IMR-90 (cell line): ENCODE measurements at regions not wholly inside any gene's neighbourhood (a gene's known extent, or its start where the extent isn't known, plus 50 kb on each side); places are given as distances from the start of the nearest gene placed in this dataset.

Source experiments
- ATAC-seq: fragments of 200-7000 bp; cut with Tn5 transposase; 2 replicates; pipeline ENCODE4 v1.9.1; 2020; ENCODE audit warnings: low read depth, mild to moderate bottlenecking, moderate library complexity
- BruUV-seq: library from RNA; stranded (reverse); fragments of 400-500 nt; replicated peaks from 2 replicates; lab custom pipeline; 2021; lab: Mats Ljungman, UMichigan
- CTCF ChIA-PET: fragments of 300-600 bp; formaldehyde crosslinking; extraction: SDS; loops from one replicate; lab custom pipeline; 2021; ENCODE audit warnings: antibody characterized with exemption; lab: Yijun Ruan, JAX
- POLR2A ChIA-PET: fragments of 300-600 bp; sonication (Branson Sonifier 250); formaldehyde crosslinking; loops from one replicate; lab custom pipeline; 2022; ENCODE audit warnings: antibody characterized with exemption; ENCODE audit not compliant: unreplicated experiment; lab: Charles Lee
- DNase-seq: peaks from one replicate; pipeline ENCODE4 v3.0.0; 2013
- H2AFZ ChIP-seq: replicated peaks from 2 replicates; pipeline ENCODE3; 2013; ENCODE audit warnings: low read length, mild to moderate bottlenecking; ENCODE audit not compliant: poor library complexity
- H2AK5ac ChIP-seq: 2 replicates; pipeline ENCODE4 v1.6.1; 2013; ENCODE audit warnings: low read depth, low read length, inconsistent platforms
- H2AK9ac ChIP-seq: replicated peaks from 2 replicates; pipeline ENCODE3; 2013; ENCODE audit warnings: mild to moderate bottlenecking, low read depth, low read length, moderate library complexity; ENCODE audit not compliant: poor library complexity
- H2BK120ac ChIP-seq: 2 replicates; pipeline ENCODE4 v1.6.1; 2013; ENCODE audit warnings: low read depth, low read length, inconsistent platforms
- H2BK15ac ChIP-seq: 3 replicates; pipeline ENCODE4 v1.6.1; 2013; ENCODE audit warnings: low read depth, low read length, inconsistent platforms
- H2BK20ac ChIP-seq: 2 replicates; pipeline ENCODE4 v1.6.1; 2013; ENCODE audit warnings: low read depth, mild to moderate bottlenecking, inconsistent platforms, low read length, moderate library complexity
- H2BK5ac ChIP-seq: 2 replicates; pipeline ENCODE4 v1.6.1; 2013; ENCODE audit warnings: mild to moderate bottlenecking, low read depth, low read length, inconsistent platforms; ENCODE audit not compliant: poor library complexity, severe bottlenecking
- H3K14ac ChIP-seq: replicated peaks from 2 replicates; pipeline ENCODE4 v1.6.1; 2013; ENCODE audit warnings: low read depth, low read length, inconsistent platforms
- H3K18ac ChIP-seq: 2 replicates; pipeline ENCODE4 v1.6.1; 2013; ENCODE audit warnings: low read depth, low read length, control low read depth
- H3K23ac ChIP-seq: 2 replicates; pipeline ENCODE4 v1.6.1; 2013; ENCODE audit warnings: low read depth, low read length, inconsistent platforms
- H3K27ac ChIP-seq: 2 replicates; pipeline ENCODE4 v1.5.1; 2013; ENCODE audit warnings: mild to moderate bottlenecking, control low read depth, low read length; ENCODE audit not compliant: insufficient read depth
- H3K27me3 ChIP-seq: 2 replicates; pipeline ENCODE4 v1.6.1; 2013; ENCODE audit warnings: low read length; ENCODE audit not compliant: control insufficient read depth, insufficient read depth
- H3K36me3 ChIP-seq: 2 replicates; pipeline ENCODE4 v1.6.1; 2013; ENCODE audit warnings: low read length, mixed read lengths; ENCODE audit not compliant: control insufficient read depth, insufficient read depth
- H3K4ac ChIP-seq: 2 replicates; pipeline ENCODE4 v1.6.1; 2013; ENCODE audit warnings: low read depth, low read length, inconsistent platforms
- H3K4me1 ChIP-seq: 2 replicates; pipeline ENCODE4 v1.6.1; 2013; ENCODE audit warnings: low read length, mixed read lengths; ENCODE audit not compliant: control insufficient read depth, insufficient read depth
- H3K4me2 ChIP-seq: 2 replicates; pipeline ENCODE4 v1.6.1; 2013; ENCODE audit warnings: low read depth, mild to moderate bottlenecking, control low read depth, low read length, moderate library complexity
- H3K4me3 ChIP-seq: 2 replicates; pipeline ENCODE4 v1.5.1; 2013; ENCODE audit warnings: low read depth, mild to moderate bottlenecking, control low read depth, low read length, moderate library complexity; ENCODE audit not compliant: insufficient read depth
- H3K56ac ChIP-seq: 2 replicates; pipeline ENCODE4 v1.6.1; 2013; ENCODE audit warnings: low read length, inconsistent platforms; ENCODE audit not compliant: insufficient read depth; ENCODE audit errors: extremely low read depth
- H3K79me1 ChIP-seq, 2 experiments: 2 replicates each; pipeline ENCODE4 v1.6.1; 2013; ENCODE audit warnings: low read length in 2 of 2, inconsistent platforms in 1 of 2, low read depth in 1 of 2
- H3K9ac ChIP-seq: 2 replicates; pipeline ENCODE4 v1.6.1; 2013; ENCODE audit warnings: low read depth, low read length, control low read depth
- H3K9me1 ChIP-seq: 2 replicates; pipeline ENCODE4 v1.6.1; 2013; ENCODE audit warnings: low read length, inconsistent platforms; ENCODE audit not compliant: insufficient read depth
- H3K9me3 ChIP-seq: 2 replicates; pipeline ENCODE4 v1.6.1; 2013; ENCODE audit warnings: low read length; ENCODE audit not compliant: control insufficient read depth, insufficient read depth
- H4K20me1 ChIP-seq: 2 replicates; pipeline ENCODE4 v1.6.1; 2013; ENCODE audit warnings: low read length, inconsistent platforms; ENCODE audit not compliant: insufficient read depth
- H4K5ac ChIP-seq: 2 replicates; pipeline ENCODE4 v1.6.1; 2013; ENCODE audit warnings: mild to moderate bottlenecking, low read depth, low read length, control low read depth
- H4K8ac ChIP-seq, 2 experiments: 2 replicates each; pipeline ENCODE4 v1.6.1; 2013; ENCODE audit warnings: low read depth in 2 of 2, low read length in 2 of 2, control low read depth in 1 of 2, inconsistent platforms in 1 of 2
- H4K91ac ChIP-seq: 2 replicates; pipeline ENCODE4 v1.6.1; 2013; ENCODE audit warnings: low read depth, low read length, inconsistent platforms; ENCODE audit not compliant: insufficient read depth
- CEBPB ChIP-seq: IDR thresholded peaks from 2 replicates; pipeline ENCODE4 v1.6.1; 2012; ENCODE audit warnings: low read depth, low read length, improper control_type of control experiment
- MAZ ChIP-seq: IDR thresholded peaks from 2 replicates; pipeline ENCODE4 v1.6.1; 2012; ENCODE audit warnings: low read depth, mild to moderate bottlenecking, low read length, improper control_type of control experiment, moderate library complexity, borderline replicate concordance
- MXI1 ChIP-seq: IDR thresholded peaks from 2 replicates; pipeline ENCODE4 v1.6.1; 2012; ENCODE audit warnings: low read depth, mild to moderate bottlenecking, low read length, moderate library complexity, borderline replicate concordance
- NFE2L2 ChIP-seq: fragments of 150-350 bp; IDR thresholded peaks from 2 replicates; pipeline ENCODE4 v1.6.1; 2016; ENCODE audit warnings: low read depth, mild to moderate bottlenecking, low read length
- POLR2A ChIP-seq: IDR thresholded peaks from 2 replicates; pipeline ENCODE4 v1.6.1; 2012; ENCODE audit warnings: mild to moderate bottlenecking, low read depth, low read length
- RAD21 ChIP-seq: IDR thresholded peaks from 2 replicates; pipeline ENCODE4 v1.6.1; 2012; ENCODE audit warnings: low read length, improper control_type of control experiment
- RFX5 ChIP-seq: IDR thresholded peaks from 2 replicates; pipeline ENCODE4 v1.8.0; 2012; ENCODE audit warnings: low read depth, mild to moderate bottlenecking, low read length, moderate library complexity
- WGBS, 2 experiments: methylation state at CpG; one replicate each; pipeline versions ENCODE4 v1.1.5 to v1.1.7; 2013; ENCODE audit warnings: missing lambda C conversion rate in 2 of 2; ENCODE audit not compliant: insufficient read length in 1 of 2; ENCODE audit errors: extremely low coverage in 2 of 2; 5-methylcytosine and 5-hydroxymethylcytosine counted together
- dilution Hi-C: fragments of 300-500 bp; cut with HindIII; formaldehyde crosslinking; loops from one replicate; pipeline ENCODE4 v1.14.3; 2018; ENCODE audit warnings: low sequenced_read_pairs; ENCODE audit not compliant: unreplicated experiment
- in situ Hi-C: fragments of 300-500 bp; cut with MboI; formaldehyde crosslinking; loops from 3 replicates; pipeline ENCODE4 v1.14.3; 2019; ENCODE audit warnings: low sequenced_read_pairs, inconsistent platforms, mixed read lengths
- intact Hi-C: fragments of 100-400 bp; cut with micrococcal nuclease; formaldehyde crosslinking; loops from 2 replicates; pipeline ENCODE4 v1.10.0; 2022
- TF ChIP-seq, protein P1 (sequence below): fragments of 150-350 bp; IDR thresholded peaks from 2 replicates; pipeline ENCODE4 v1.6.1; 2017; ENCODE audit warnings: mild to moderate bottlenecking, antibody characterized with exemption, low read length, low read depth

DNA sequence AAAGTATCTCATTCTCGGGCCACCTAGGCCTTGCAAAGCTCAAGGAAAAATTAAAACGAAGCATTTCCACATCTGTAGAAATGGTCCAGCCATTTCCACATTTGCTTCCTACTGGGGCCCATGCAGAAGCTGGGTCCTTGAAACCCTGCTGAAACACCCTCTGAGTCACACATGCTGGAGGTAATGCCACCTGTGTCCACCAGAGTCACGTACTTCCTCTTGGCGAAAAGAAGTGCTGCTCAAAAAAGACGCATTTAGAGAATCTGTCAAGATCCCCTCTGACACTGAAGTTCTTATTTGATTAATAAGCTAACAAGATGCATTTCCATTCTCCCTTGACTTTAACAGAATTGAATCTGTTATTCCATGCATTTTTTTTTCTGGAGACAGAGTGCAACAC is 423.2 kb downstream of the PREX1 start:
- H3K9me1 ChIP-seq, result no peaks in the 10 kb centered on the region
- DNase-seq (no peak), ATAC-seq (no peak)
- H3K4ac ChIP-seq, result no peak overlapping the region
- no peak overlapping the region for H4K8ac ChIP-seq
- TF ChIP-seq RFX5 (no peak), MXI1 (no peak), MAZ (no peak), NFE2L2 (no peak), CEBPB (no peak), RAD21 (no peak), POLR2A (no peak)
- TF ChIP-seq, protein P1, sequence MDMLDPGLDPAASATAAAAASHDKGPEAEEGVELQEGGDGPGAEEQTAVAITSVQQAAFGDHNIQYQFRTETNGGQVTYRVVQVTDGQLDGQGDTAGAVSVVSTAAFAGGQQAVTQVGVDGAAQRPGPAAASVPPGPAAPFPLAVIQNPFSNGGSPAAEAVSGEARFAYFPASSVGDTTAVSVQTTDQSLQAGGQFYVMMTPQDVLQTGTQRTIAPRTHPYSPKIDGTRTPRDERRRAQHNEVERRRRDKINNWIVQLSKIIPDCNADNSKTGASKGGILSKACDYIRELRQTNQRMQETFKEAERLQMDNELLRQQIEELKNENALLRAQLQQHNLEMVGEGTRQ, result no peak
- ChIA-PET POLR2A (no interaction called here), CTCF (no interaction called here)
- no peak overlapping the region for H3K14ac ChIP-seq
- H2BK5ac ChIP-seq, result no peak overlapping the region
- dilution Hi-C loops, result no loop called here
- H3K23ac ChIP-seq, result no peak overlapping the region
- no peak overlapping the region for H3K4me3 ChIP-seq
- H3K36me3 ChIP-seq, result no peaks in the 10 kb centered on the region
- H2BK120ac ChIP-seq, result no peak overlapping the region
- in situ Hi-C loops, result no loop called here
- no peak overlapping the region for H3K27ac ChIP-seq
- intact Hi-C loops, result no loop called here
- H3K27me3 ChIP-seq, result peaks cover 6% of the 10 kb centered on the region; the same call in 1 of the 2 replicates
- no peak overlapping the region for H2BK15ac ChIP-seq
- WGBS, 2 experiments, result no CpG with 5 or more reads among the region's 5 CpGs
- no peak overlapping the region for H3K18ac ChIP-seq
- no TSS peak for BruUV-seq
- no peaks in the 10 kb centered on the region for H4K20me1 ChIP-seq
- H3K4me1 ChIP-seq, result no peaks in the 10 kb centered on the region
- no peak overlapping the region for H4K5ac ChIP-seq
- no peak overlapping the region for H3K4me2 ChIP-seq
- H3K9me3 ChIP-seq, result no peaks in the 10 kb centered on the region
- no peak overlapping the region for H2AK5ac ChIP-seq
- no peak overlapping the region for H2BK20ac ChIP-seq
- H2AFZ ChIP-seq, result no peak overlapping the region
- H3K9ac ChIP-seq, result no peak overlapping the region
- H3K79me1 ChIP-seq, result no peaks in the 10 kb centered on the region
- no peak overlapping the region for H3K56ac ChIP-seq
- no peak overlapping the region for H4K91ac ChIP-seq
- no peak overlapping the region for H2AK9ac ChIP-seq
